GM12878 (cell line): ENCODE measurements at regions not wholly inside any gene's neighbourhood (a gene's known extent, or its start where the extent isn't known, plus 50 kb on each side); places are given as distances from the start of the nearest gene placed in this dataset.

ENCODE experiments used
- ATAC-seq: fragments of 200-7000 bp; cut with Tn5 transposase; 3 replicates; pipeline ENCODE4 v1.9.1; 2020; ENCODE audit warnings: mild to moderate bottlenecking, moderate library complexity
- BruUV-seq: library from RNA; stranded (reverse); fragments of 400-500 nt; replicated peaks from 2 replicates; lab custom pipeline; 2021; lab: Mats Ljungman, UMichigan
- CTCF ChIA-PET: fragments of 300-600 bp; sonication (Branson Sonifier 250); formaldehyde crosslinking; extraction: SDS; loops from one replicate; lab custom pipeline; 2021; ENCODE audit warnings: inconsistent platforms; lab: Yijun Ruan, JAX
- POLR2A ChIA-PET: fragments of 350-600 bp; formaldehyde crosslinking; extraction: SDS; loops from one replicate; lab custom pipeline; 2021; ENCODE audit warnings: inconsistent platforms; lab: Charles Lee
- RAD21 ChIA-PET: fragments of 300-600 bp; sonication (Branson Sonifier 250); formaldehyde crosslinking; loops from one replicate; lab custom pipeline; 2023; ENCODE audit warnings: antibody characterized with exemption; ENCODE audit not compliant: unreplicated experiment; lab: Charles Lee
- SMC1A ChIA-PET: fragments of 300-600 bp; sonication (Branson Sonifier 250); formaldehyde crosslinking; loops from one replicate; lab custom pipeline; 2023; ENCODE audit not compliant: unreplicated experiment, uncharacterized antibody; lab: Charles Lee
- DNase-seq: peaks from one replicate; pipeline ENCODE4 v3.0.0-alpha.2; 2011; ENCODE audit warnings: low read depth, low spot score
- FAIRE-seq: peaks from 3 replicates; lab custom pipeline; 2011; peaks lifted over from hg19 to GRCh38; lab: Jason Lieb, UNC
- H2AFZ ChIP-seq: 2 replicates; pipeline ENCODE4 v1.6.0; 2011; ENCODE audit warnings: low read depth, low read length, control low read depth; ENCODE audit not compliant: control insufficient read depth
- H3K27ac ChIP-seq: 2 replicates; pipeline ENCODE4 v1.5.1; 2011; ENCODE audit warnings: control low read depth; ENCODE audit not compliant: control insufficient read depth, insufficient read depth
- H3K27me3 ChIP-seq, 2 experiments: replicated peaks in 1 of 2; 2 replicates each; pipeline versions ENCODE4 v1.6.0 to v1.6.1; 2011; ENCODE audit warnings: low read length in 1 of 2; ENCODE audit not compliant: control insufficient read depth in 2 of 2, insufficient read depth in 2 of 2
- H3K36me3 ChIP-seq, 2 experiments: 2 replicates each; pipeline ENCODE4 v1.5.1; 2011; ENCODE audit warnings: low read length in 1 of 2; ENCODE audit not compliant: control insufficient read depth in 2 of 2, insufficient read depth in 2 of 2
- H3K4me1 ChIP-seq: 2 replicates; pipeline ENCODE4 v1.6.1; 2011; ENCODE audit warnings: mild to moderate bottlenecking, low read length, moderate library complexity, mixed read lengths; ENCODE audit not compliant: control insufficient read depth, insufficient read depth
- H3K4me2 ChIP-seq: 2 replicates; pipeline ENCODE4 v1.6.0; 2011; ENCODE audit warnings: control low read depth; ENCODE audit not compliant: control insufficient read depth, insufficient read depth
- H3K4me3 ChIP-seq: fragments of 200-600 bp; sonication (generic); 2 replicates; pipeline ENCODE4 v1.5.1; 2016
- H3K79me2 ChIP-seq: 2 replicates; pipeline ENCODE4 v1.6.0; 2011; ENCODE audit warnings: low read length; ENCODE audit not compliant: control insufficient read depth, insufficient read depth
- H3K9ac ChIP-seq: 2 replicates; pipeline ENCODE4 v1.8.0; 2011; ENCODE audit warnings: low read length, control low read depth, mixed read lengths; ENCODE audit not compliant: control insufficient read depth, insufficient read depth
- H3K9me3 ChIP-seq: replicated peaks from 3 replicates; pipeline ENCODE4 v1.5.1; 2011; ENCODE audit warnings: mild to moderate bottlenecking, low read length; ENCODE audit not compliant: control insufficient read depth, insufficient read depth
- H4K20me1 ChIP-seq: 2 replicates; pipeline ENCODE4 v1.6.0; 2011; ENCODE audit not compliant: control insufficient read depth, insufficient read depth
- ATF2 ChIP-seq: IDR thresholded peaks from 2 replicates; pipeline ENCODE4 v1.6.1; 2012; ENCODE audit warnings: low read length, inconsistent platforms
- BCL3 ChIP-seq: IDR thresholded peaks from 2 replicates; pipeline ENCODE4 v1.6.1; 2011; ENCODE audit warnings: borderline replicate concordance, low read depth, mild to moderate bottlenecking, moderate library complexity, low read length; ENCODE audit not compliant: insufficient read depth, poor library complexity, severe bottlenecking
- CBX3 ChIP-seq: fragments of 200-600 bp; sonication (generic); IDR thresholded peaks from 2 replicates; pipeline ENCODE4 v1.6.1; 2016; ENCODE audit warnings: low read depth, borderline replicate concordance
- CBX5 ChIP-seq: sonication (generic); IDR thresholded peaks from 2 replicates; pipeline ENCODE4 v1.6.1; 2016; ENCODE audit warnings: low read depth, moderate library complexity, mild to moderate bottlenecking, inconsistent platforms
- KDM1A ChIP-seq: fragments of 200-600 bp; sonication (generic); IDR thresholded peaks from 2 replicates; pipeline ENCODE4 v1.6.1; 2016; ENCODE audit warnings: borderline replicate concordance
- MXI1 ChIP-seq: fragments of 150-350 bp; IDR thresholded peaks from 2 replicates; pipeline ENCODE4 v1.6.1; 2011; ENCODE audit warnings: low read depth, mild to moderate bottlenecking, inconsistent platforms, low read length, improper control_type of control experiment
- NFYB ChIP-seq: IDR thresholded peaks from 2 replicates; pipeline ENCODE4 v1.6.1; 2011; ENCODE audit warnings: low read depth, mild to moderate bottlenecking, low read length, improper control_type of control experiment, moderate library complexity; ENCODE audit not compliant: insufficient read depth
- POLR2A ChIP-seq: IDR thresholded peaks from 2 replicates; pipeline ENCODE4 v1.6.1; 2011; ENCODE audit warnings: low read depth, mild to moderate bottlenecking, low read length
- POLR2AphosphoS5 ChIP-seq: IDR thresholded peaks from 2 replicates; pipeline ENCODE4 v1.6.1; 2011; ENCODE audit warnings: mild to moderate bottlenecking, low read length, inconsistent platforms
- POU2F2 ChIP-seq: IDR thresholded peaks from 3 replicates; pipeline ENCODE4 v1.6.1; 2011; ENCODE audit warnings: low read depth, mild to moderate bottlenecking, low read length, borderline replicate concordance
- RAD51 ChIP-seq: fragments of 450-650 bp; IDR thresholded peaks from 2 replicates; pipeline ENCODE4 v1.6.1; 2016; ENCODE audit warnings: moderate library complexity, mild to moderate bottlenecking, inconsistent platforms
- SMAD5 ChIP-seq: IDR thresholded peaks from 2 replicates; pipeline ENCODE4 v1.6.1; 2016; ENCODE audit warnings: antibody characterized with exemption, low read depth
- TCF12 ChIP-seq: IDR thresholded peaks from 2 replicates; pipeline ENCODE4 v1.6.1; 2011; ENCODE audit warnings: low read depth, mild to moderate bottlenecking, low read length
- YBX1 ChIP-seq: fragments of 450-650 bp; IDR thresholded peaks from 2 replicates; pipeline ENCODE4 v1.6.1; 2016; ENCODE audit warnings: antibody characterized with exemption
- WGBS: methylation state at CpG from one replicate; pipeline ENCODE4 v1.1.6; 2016; ENCODE audit warnings: low lambda C conversion rate; ENCODE audit not compliant: insufficient replicate concordance, insufficient coverage; ENCODE audit errors: missing lambda C conversion rate; 5-methylcytosine and 5-hydroxymethylcytosine counted together
- in situ Hi-C: fragments of 300-500 bp; cut with MboI; formaldehyde crosslinking; loops from 9 replicates; pipeline ENCODE4 v1.14.3; 2018; ENCODE audit warnings: mixed read lengths
- intact Hi-C: fragments of 100-400 bp; cut with micrococcal nuclease; formaldehyde crosslinking; loops from one replicate; pipeline ENCODE4 v1.14.2; 2022; ENCODE audit not compliant: unreplicated experiment

- Histone ChIP-seq H3K36me3 (no peaks in the 10 kb centered on the region), H3K27ac (no peak overlapping the region), H2AFZ (no peak overlapping the region), H3K4me3 (no peak overlapping the region), H3K79me2 (no peaks in the 10 kb centered on the region), H3K9me3 (no peaks in the 10 kb centered on the region), H3K4me2 (no peak overlapping the region), H3K9ac (no peak overlapping the region), H3K4me1 (no peaks in the 10 kb centered on the region), H3K27me3 (no peaks in the 10 kb centered on the region), H4K20me1 (no peaks in the 10 kb centered on the region)
- in situ Hi-C loops, result no loop called here
- BruUV-seq, result no TSS peak
- RAD21 ChIA-PET, result no interaction called here
- SMC1A ChIA-PET, result no interaction called here
- ATAC-seq, result no peak
- TF ChIP-seq CBX5, result no peak
- TF ChIP-seq BCL3, result no peak
- TF ChIP-seq TCF12, result no peak
- no peak for TF ChIP-seq YBX1
- no peak for TF ChIP-seq MXI1
- TF ChIP-seq POU2F2, result no peak
- TF ChIP-seq CBX3, result no peak
- TF ChIP-seq POLR2AphosphoS5, result no peak
- TF ChIP-seq POLR2A, result no peak
- no peak for TF ChIP-seq RAD51
- no peak for TF ChIP-seq NFYB
- no peak for TF ChIP-seq ATF2
- no peak for TF ChIP-seq SMAD5
- TF ChIP-seq KDM1A, result no peak
- POLR2A ChIA-PET, result no interaction called here
- DNase-seq, result no peak
- FAIRE-seq, result no peak
- intact Hi-C loops, result no loop called here
- WGBS, result no CpG with 5 or more reads among the region's 12 CpGs
- CTCF ChIA-PET, result no interaction called here
Measured at GRCh38 chr14:105939810-105940508, 413.6 kb downstream of the TMEM121 start.
